Sigmoid colon (tissue), 4 donors: ENCODE measurements at regions not wholly inside any gene's neighbourhood (a gene's known extent, or its start where the extent isn't known, plus 50 kb on each side); places are given as distances from the start of the nearest gene placed in this dataset.
"Not testable (repeated sequence)": the region's sequence is repeated elsewhere in the genome, so short reads cannot be mapped to it uniquely, and the experiment has no call there.

Source experiments
- POLR2A ChIP-seq, 2 donors: fragments of 450-650 bp; IDR thresholded peaks; one replicate each; pipeline ENCODE4 v1.6.1; 2016; ENCODE audit warnings: antibody characterized with exemption in 2 of 2, mild to moderate bottlenecking in 2 of 2, moderate library complexity in 2 of 2
- POLR2AphosphoS5 ChIP-seq, 4 donors: sonication (generic); formaldehyde crosslinking; IDR thresholded peaks; one replicate each; pipeline ENCODE4 v1.6.1; 2017; ENCODE audit warnings: antibody characterized with exemption in 4 of 4
- TF ChIP-seq, protein P1 (sequence below), 4 experiments: fragments of 450-650 bp in 3 of 4; fragments of 200-600 bp in 1 of 4; IDR thresholded peaks; one replicate each; pipeline ENCODE4 v1.5.1; 2016 to 2019; ENCODE audit warnings: antibody characterized with exemption in 4 of 4, mild to moderate bottlenecking in 3 of 4, moderate library complexity in 2 of 4

DNA sequence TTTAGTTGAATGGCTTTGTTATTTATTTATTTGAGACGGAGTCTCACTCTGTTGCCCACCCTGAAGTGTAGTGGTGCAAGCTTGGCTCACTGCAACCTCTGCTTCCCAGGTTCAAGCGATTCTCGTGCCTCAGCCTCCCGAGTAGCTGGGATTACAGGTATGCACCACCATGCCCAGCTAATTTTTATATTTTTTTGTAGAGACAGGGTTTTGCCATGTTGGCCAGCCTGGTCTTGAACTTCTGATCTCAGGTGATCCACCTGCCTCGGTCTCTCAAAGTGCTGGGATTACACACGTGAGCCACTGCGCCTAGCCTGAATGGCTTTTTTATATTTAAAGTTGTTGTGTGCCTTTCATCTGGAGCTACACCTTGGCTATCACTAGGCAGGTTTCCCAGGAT is 250.0 kb downstream of the GOLGA6L6 start:
- TF ChIP-seq, protein P1, sequence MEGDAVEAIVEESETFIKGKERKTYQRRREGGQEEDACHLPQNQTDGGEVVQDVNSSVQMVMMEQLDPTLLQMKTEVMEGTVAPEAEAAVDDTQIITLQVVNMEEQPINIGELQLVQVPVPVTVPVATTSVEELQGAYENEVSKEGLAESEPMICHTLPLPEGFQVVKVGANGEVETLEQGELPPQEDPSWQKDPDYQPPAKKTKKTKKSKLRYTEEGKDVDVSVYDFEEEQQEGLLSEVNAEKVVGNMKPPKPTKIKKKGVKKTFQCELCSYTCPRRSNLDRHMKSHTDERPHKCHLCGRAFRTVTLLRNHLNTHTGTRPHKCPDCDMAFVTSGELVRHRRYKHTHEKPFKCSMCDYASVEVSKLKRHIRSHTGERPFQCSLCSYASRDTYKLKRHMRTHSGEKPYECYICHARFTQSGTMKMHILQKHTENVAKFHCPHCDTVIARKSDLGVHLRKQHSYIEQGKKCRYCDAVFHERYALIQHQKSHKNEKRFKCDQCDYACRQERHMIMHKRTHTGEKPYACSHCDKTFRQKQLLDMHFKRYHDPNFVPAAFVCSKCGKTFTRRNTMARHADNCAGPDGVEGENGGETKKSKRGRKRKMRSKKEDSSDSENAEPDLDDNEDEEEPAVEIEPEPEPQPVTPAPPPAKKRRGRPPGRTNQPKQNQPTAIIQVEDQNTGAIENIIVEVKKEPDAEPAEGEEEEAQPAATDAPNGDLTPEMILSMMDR (IDR thresholded peaks at IDR 0.05) = not testable (repeated sequence)
- not testable (repeated sequence) for TF ChIP-seq POLR2A, POLR2AphosphoS5 (IDR thresholded peaks at IDR 0.05)
